ENCODE measurements at regions not wholly inside any gene's neighbourhood (a gene's known extent, or its start where the extent isn't known, plus 50 kb on each side); places are given as distances from the start of the nearest gene placed in this dataset.

GRCh38 chr10:113991091-113991860 lies 52.4 kb upstream of the ADRB1 start:
- Histone ChIP-seq H3K4me1 (peaks cover 19% of the 10 kb centered on the region), H3K9me3 (no peaks in the 10 kb centered on the region), H3K4me3 (no peak overlapping the region), H3K36me3 (no peaks in the 10 kb centered on the region), H3K27me3 (no peaks in the 10 kb centered on the region), H3K27ac (no peak overlapping the region)
- peak in 1 of 2 donors; percentile 44 for DNase-seq (ENCODE audit: extremely low spot score in 2 of 2)
- intact Hi-C loops (cut with DNase I): no loop called here
- TF ChIP-seq POLR2A (IDR thresholded peaks at IDR 0.05): no peak

- H3K36me3 ChIP-seq: no peaks in the 10 kb centered on the region
- peak overlapping the region; percentile 56 for H3K27ac ChIP-seq
- H3K27me3 ChIP-seq: no peaks in the 10 kb centered on the region
- no peak for TF ChIP-seq POLR2AphosphoS5 (IDR thresholded peaks at IDR 0.05; ENCODE audit: insufficient read depth in 1 of 2, low read depth in 1 of 2)
- TF ChIP-seq POLR2A (IDR thresholded peaks at IDR 0.05): no peak
- peak in 1 of 2 donors; percentile 83 for DNase-seq (ENCODE audit: extremely low spot score in 2 of 2)
- intact Hi-C loops (cut with DNase I): no loop called here
- no peak overlapping the region for H3K4me3 ChIP-seq
- no peaks in the 10 kb centered on the region for H3K9me3 ChIP-seq
- peaks cover 19% of the 10 kb centered on the region for H3K4me1 ChIP-seq
These were observed 51.1 kb upstream of the ADRB1 start for GRCh38 chr10:113992471-113993011.

DNA sequence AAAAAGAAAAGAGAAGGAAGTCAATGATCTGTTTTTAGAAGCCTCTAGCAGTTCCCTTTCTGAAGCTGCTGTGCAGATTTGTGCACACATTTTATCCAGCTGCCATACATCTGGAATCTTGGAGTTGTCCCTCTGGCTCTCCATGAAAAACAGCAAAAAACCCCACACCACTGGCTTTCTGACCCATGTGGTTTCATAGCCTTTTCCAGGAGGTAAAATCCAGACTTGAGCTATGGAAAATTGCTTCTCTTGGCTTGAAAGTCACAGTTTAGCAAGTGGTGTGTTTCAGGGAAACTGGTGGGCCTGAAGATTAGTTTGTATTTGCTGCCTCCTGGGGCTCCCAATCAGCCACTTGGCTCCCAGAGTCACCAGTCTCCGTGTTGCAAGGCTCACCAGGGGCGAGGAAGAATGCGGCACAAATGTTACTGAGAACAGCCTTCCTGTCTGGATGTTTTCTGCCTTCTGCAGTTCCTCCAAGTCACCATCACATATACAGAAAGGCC lies 50.1 kb upstream of the ADRB1 start:
- intact Hi-C loops (cut with DNase I): no loop called here
- H3K4me1 ChIP-seq: peaks cover 19% of the 10 kb centered on the region
- peak overlapping the region; percentile 10 for H3K27ac ChIP-seq
- H3K27me3 ChIP-seq: no peaks in the 10 kb centered on the region
- no peak for TF ChIP-seq POLR2AphosphoS5 (IDR thresholded peaks at IDR 0.05; ENCODE audit: insufficient read depth in 1 of 2, low read depth in 1 of 2)
- no peak for TF ChIP-seq POLR2A (IDR thresholded peaks at IDR 0.05)
- TF ChIP-seq, protein P1, sequence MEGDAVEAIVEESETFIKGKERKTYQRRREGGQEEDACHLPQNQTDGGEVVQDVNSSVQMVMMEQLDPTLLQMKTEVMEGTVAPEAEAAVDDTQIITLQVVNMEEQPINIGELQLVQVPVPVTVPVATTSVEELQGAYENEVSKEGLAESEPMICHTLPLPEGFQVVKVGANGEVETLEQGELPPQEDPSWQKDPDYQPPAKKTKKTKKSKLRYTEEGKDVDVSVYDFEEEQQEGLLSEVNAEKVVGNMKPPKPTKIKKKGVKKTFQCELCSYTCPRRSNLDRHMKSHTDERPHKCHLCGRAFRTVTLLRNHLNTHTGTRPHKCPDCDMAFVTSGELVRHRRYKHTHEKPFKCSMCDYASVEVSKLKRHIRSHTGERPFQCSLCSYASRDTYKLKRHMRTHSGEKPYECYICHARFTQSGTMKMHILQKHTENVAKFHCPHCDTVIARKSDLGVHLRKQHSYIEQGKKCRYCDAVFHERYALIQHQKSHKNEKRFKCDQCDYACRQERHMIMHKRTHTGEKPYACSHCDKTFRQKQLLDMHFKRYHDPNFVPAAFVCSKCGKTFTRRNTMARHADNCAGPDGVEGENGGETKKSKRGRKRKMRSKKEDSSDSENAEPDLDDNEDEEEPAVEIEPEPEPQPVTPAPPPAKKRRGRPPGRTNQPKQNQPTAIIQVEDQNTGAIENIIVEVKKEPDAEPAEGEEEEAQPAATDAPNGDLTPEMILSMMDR (IDR thresholded peaks at IDR 0.05): no peak
- H3K4me3 ChIP-seq: no peak overlapping the region
- peak in 1 of 2 donors; percentile 65 for DNase-seq (ENCODE audit: extremely low spot score in 2 of 2)
- H3K9me3 ChIP-seq: no peaks in the 10 kb centered on the region
- no peaks in the 10 kb centered on the region for H3K36me3 ChIP-seq

Data from vagina (tissue), 2 donors.